Breast epithelium (tissue), 3 donors: ENCODE measurements at regions not wholly inside any gene's neighbourhood (a gene's known extent, or its start where the extent isn't known, plus 50 kb on each side); places are given as distances from the start of the nearest gene placed in this dataset.

Experiments used
- CTCF ChIP-seq, 3 donors: fragments of 450-650 bp; IDR thresholded peaks; one replicate each; pipeline ENCODE4 v1.5.1; 2016 to 2017; ENCODE audit warnings: antibody characterized with exemption in 3 of 3, mild to moderate bottlenecking in 3 of 3, moderate library complexity in 3 of 3
- POLR2A ChIP-seq: fragments of 450-650 bp; IDR thresholded peaks from one replicate; pipeline ENCODE4 v1.6.1; 2016; ENCODE audit warnings: antibody characterized with exemption, mild to moderate bottlenecking, moderate library complexity

DNA sequence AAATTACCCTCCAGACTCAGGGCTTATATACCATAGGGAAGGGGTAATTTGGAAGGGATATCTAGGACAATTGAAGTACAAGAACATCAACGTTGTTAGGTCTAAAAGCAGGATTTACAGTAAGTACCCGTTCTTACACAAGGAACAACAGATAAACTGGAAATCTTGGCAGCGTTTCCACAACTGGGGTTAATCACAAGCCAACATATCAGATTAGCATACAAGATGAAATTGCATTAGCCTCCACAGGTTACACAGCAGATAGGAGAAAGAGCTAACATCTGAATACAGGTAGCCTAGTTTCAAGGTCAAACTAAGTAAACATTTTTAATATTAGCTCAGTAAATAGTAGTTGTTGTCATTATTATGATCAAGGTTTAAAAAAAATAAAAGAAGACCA, 1214.0 kb upstream of the PCDH20 start:
- no peak for TF ChIP-seq POLR2A
- TF ChIP-seq CTCF (IDR thresholded peaks at IDR 0.05): no peak
